ENCODE measurements at regions not wholly inside any gene's neighbourhood (a gene's known extent, or its start where the extent isn't known, plus 50 kb on each side); places are given as distances from the start of the nearest gene placed in this dataset.

DNA sequence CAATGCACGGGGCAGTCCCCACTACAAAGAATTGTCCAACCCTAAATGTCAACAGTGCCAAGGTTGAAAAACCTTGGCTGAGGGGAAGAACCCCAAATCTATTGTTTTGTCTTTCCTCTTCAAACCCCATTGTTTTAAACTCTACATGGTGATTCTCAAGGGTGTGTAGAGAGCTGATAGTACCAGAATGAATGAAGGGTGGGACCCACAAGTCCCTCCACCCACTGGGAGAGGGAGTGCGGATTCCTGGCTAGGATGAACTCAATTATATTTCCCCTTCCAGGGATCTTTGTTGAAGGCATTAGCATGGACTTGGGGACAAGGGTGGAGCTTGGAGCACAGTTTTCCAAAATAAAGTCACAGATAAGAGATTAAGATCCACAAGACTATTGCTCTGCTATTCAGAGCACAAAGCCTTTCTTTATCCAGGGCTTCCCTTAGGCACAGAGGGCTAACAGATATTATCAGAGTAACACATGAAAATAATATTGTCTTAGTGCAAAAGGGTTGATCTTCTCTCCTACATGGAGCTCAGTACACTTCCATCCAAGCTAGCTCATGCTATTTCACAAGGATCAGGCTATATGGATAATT, 755.1 kb upstream of the TBX3 start:
- Histone ChIP-seq H3K9me3 (no peaks in the 10 kb centered on the region), H3K27me3 (replicated peaks in 1 of 2; ENCODE audit: control insufficient read depth in 2 of 2, extremely low read depth in 1 of 2, insufficient read depth in 2 of 2, low read length in 1 of 2) (no peaks in the 10 kb centered on the region), H3K27ac (ENCODE audit: low read length) (no peak overlapping the region), H3K4me3 (ENCODE audit: control insufficient read depth in 1 of 2, extremely low read depth in 1 of 2, low read length in 1 of 2) (no peak overlapping the region), H3K36me3 (ENCODE audit: control insufficient read depth in 2 of 2, extremely low read depth in 1 of 2, insufficient read depth in 1 of 2, low read length in 1 of 2) (no peaks in the 10 kb centered on the region), H3K4me1 (ENCODE audit: control insufficient read depth in 1 of 2, extremely low read depth in 1 of 2, insufficient read depth in 2 of 2, low read length in 2 of 2) (no peaks in the 10 kb centered on the region)
- Mint-ChIP-seq H3K9me3 (peaks cover 0 to 13% (median 2%) of the 10 kb centered on the region in 3 donors), H3K27ac (no peak overlapping the region), H3K27me3 (peaks cover 0 to 4% of the 10 kb centered on the region in 2 donors), H3K4me3 (no peak overlapping the region), H3K36me3 (no peaks in the 10 kb centered on the region), H3K4me1 (no peaks in the 10 kb centered on the region)
- no peak for DNase-seq
- no CpG with 5 or more reads among the region's 2 CpGs for WGBS (ENCODE audit: insufficient coverage)
- ATAC-seq (replicated peaks in 1 of 4): no peak
- ChIA-PET POLR2A (no interaction called here), CTCF (no interaction called here)

DNA sequence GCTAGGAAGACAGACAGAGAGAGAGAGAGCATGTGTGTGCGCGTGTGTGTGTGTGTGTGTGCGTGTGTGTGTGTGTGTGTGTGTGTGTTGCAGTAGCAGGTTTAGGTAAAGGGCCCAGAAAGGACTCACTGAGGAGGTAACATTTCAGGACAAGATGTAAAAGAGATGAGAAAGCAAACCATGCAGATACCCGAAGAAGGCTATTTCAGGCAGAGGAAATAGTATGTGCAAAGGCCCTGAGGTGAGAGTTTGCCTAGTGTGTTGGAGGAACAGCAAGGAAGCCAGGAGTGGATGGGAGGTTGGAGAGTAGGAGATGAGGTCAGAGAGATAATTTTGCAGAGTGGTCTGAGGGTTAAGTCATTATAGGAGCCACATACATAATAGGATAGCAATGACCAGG, 754.3 kb upstream of the TBX3 start:
- Mint-ChIP-seq H3K4me1 (no peaks in the 10 kb centered on the region), H3K9me3 (peaks cover 0 to 13% (median 2%) of the 10 kb centered on the region in 3 donors), H3K4me3 (no peak overlapping the region), H3K27ac (no peak overlapping the region), H3K27me3 (peaks cover 0 to 4% of the 10 kb centered on the region in 2 donors), H3K36me3 (no peaks in the 10 kb centered on the region)
- ATAC-seq (replicated peaks in 1 of 4): no peak
- 65% methylated on average over 4 of the region's 4 CpGs for WGBS (ENCODE audit: insufficient coverage)
- Histone ChIP-seq H3K4me1 (ENCODE audit: control insufficient read depth in 1 of 2, extremely low read depth in 1 of 2, insufficient read depth in 2 of 2, low read length in 2 of 2) (no peaks in the 10 kb centered on the region), H3K9me3 (no peaks in the 10 kb centered on the region), H3K36me3 (ENCODE audit: control insufficient read depth in 2 of 2, extremely low read depth in 1 of 2, insufficient read depth in 1 of 2, low read length in 1 of 2) (no peaks in the 10 kb centered on the region), H3K27me3 (replicated peaks in 1 of 2; ENCODE audit: control insufficient read depth in 2 of 2, extremely low read depth in 1 of 2, insufficient read depth in 2 of 2, low read length in 1 of 2) (no peaks in the 10 kb centered on the region), H3K4me3 (ENCODE audit: control insufficient read depth in 1 of 2, extremely low read depth in 1 of 2, low read length in 1 of 2) (no peak overlapping the region), H3K27ac (ENCODE audit: low read length) (no peak overlapping the region)
- CTCF ChIA-PET: no interaction called here
- POLR2A ChIA-PET: no interaction called here
- DNase-seq: no peak

DNA sequence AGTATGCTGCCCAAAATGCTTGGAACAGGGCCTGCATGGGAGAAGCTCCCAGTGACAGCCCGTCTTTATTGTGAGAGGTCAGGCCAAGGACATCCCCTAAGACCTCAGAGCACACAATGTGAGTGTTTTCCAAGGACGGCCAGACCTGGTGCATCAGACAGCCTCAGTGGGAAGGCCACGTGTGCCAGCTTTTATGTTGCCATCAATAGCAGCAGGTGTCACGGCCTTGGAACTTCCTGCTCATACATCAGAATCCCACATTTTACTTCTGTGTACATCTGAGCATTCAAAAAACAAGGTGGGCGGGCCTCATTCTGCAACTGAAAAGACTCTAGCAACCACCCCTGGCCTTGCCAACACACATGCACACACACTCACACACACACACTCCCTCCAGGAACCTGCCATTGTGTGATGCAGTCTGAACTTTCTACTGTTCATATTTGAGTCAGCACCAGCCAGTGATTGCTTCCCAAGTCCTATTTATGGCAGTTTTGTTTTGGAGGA, 753.1 kb upstream of the TBX3 start:
- Histone ChIP-seq H3K27ac (ENCODE audit: low read length) (no peak overlapping the region), H3K36me3 (ENCODE audit: control insufficient read depth in 2 of 2, extremely low read depth in 1 of 2, insufficient read depth in 1 of 2, low read length in 1 of 2) (no peaks in the 10 kb centered on the region), H3K9me3 (no peaks in the 10 kb centered on the region), H3K27me3 (replicated peaks in 1 of 2; ENCODE audit: control insufficient read depth in 2 of 2, extremely low read depth in 1 of 2, insufficient read depth in 2 of 2, low read length in 1 of 2) (no peaks in the 10 kb centered on the region), H3K4me1 (ENCODE audit: control insufficient read depth in 1 of 2, extremely low read depth in 1 of 2, insufficient read depth in 2 of 2, low read length in 2 of 2) (no peaks in the 10 kb centered on the region), H3K4me3 (ENCODE audit: control insufficient read depth in 1 of 2, extremely low read depth in 1 of 2, low read length in 1 of 2) (no peak overlapping the region)
- DNase-seq: no peak
- Mint-ChIP-seq H3K4me3 (no peak overlapping the region), H3K4me1 (no peaks in the 10 kb centered on the region), H3K27ac (no peak overlapping the region), H3K9me3 (peaks cover 0 to 13% (median 2%) of the 10 kb centered on the region in 3 donors), H3K36me3 (no peaks in the 10 kb centered on the region), H3K27me3 (peaks cover 0 to 4% of the 10 kb centered on the region in 2 donors)
- no peak for ATAC-seq (replicated peaks in 1 of 4)
- POLR2A ChIA-PET: no interaction called here
- WGBS (ENCODE audit: insufficient coverage): 26% methylated on average over 4 of the region's 5 CpGs
- CTCF ChIA-PET: no interaction called here

DNA sequence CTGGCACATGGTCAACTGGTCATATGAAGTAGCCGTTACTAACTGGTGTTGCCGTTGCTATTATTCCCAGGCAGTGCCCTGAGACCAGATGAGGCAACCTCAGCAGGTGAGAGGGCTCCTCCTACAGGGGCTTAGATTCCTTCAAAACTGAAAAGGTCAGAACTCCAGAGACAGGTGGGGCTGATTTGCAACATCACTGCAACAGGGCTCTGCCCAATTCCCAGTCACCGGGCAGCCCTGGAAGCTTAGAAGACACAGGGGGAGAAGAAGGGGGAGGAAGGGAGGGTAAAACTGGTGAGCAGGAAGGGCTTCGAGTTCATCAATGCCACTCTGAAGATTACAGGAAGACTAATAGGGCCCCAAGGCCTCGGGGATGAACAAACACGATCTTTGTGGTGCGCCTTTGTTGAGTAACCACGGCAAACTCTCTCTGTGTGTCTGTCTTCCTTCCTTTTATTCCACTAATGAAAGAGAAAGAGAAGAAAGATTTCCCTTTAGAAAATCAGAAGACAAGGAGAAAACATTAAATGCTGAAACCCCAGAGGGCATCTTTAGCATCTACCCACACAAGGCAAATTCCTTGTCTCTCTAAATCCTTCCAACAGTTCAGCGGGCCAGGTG, 749.1 kb upstream of the TBX3 start:
- H3K4me3 Mint-ChIP-seq: no peak overlapping the region

DNA sequence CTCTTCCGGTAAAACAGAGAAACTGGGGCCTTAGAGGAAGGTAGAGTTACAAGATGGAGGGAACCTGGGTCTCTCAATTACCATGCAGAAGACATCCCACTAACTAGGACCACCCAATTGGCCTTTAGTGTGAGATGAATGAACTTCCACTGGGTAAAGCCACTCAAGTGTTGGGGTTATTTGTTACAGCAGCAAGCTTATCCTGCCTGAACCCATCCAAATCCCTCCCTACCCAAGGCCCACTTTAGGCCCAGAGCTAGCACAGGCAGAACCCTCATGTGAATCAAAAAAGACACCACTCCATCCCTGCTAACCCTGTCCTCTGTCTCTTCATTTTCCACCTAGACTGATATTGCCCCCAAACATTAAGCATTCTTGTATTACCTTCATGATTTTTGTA, 746.7 kb upstream of the TBX3 start:
- peaks cover 0 to 9% (median 0%) of the 10 kb centered on the region in 3 donors for H3K9me3 Mint-ChIP-seq
- no CpG with 5 or more reads among the region's 1 CpG for WGBS (ENCODE audit: insufficient coverage)
- POLR2A ChIA-PET: no interaction called here

More for the DNA sequence above, 749.1 kb upstream of the TBX3 start:
- ChIA-PET POLR2A (no interaction called here), CTCF (no interaction called here)
- Histone ChIP-seq H3K36me3 (ENCODE audit: control insufficient read depth in 2 of 2, extremely low read depth in 1 of 2, insufficient read depth in 1 of 2, low read length in 1 of 2) (no peaks in the 10 kb centered on the region), H3K4me3 (ENCODE audit: control insufficient read depth in 1 of 2, extremely low read depth in 1 of 2, low read length in 1 of 2) (no peak overlapping the region), H3K4me1 (ENCODE audit: control insufficient read depth in 1 of 2, extremely low read depth in 1 of 2, insufficient read depth in 2 of 2, low read length in 2 of 2) (no peaks in the 10 kb centered on the region), H3K27ac (ENCODE audit: low read length) (no peak overlapping the region), H3K9me3 (no peaks in the 10 kb centered on the region), H3K27me3 (replicated peaks in 1 of 2; ENCODE audit: control insufficient read depth in 2 of 2, extremely low read depth in 1 of 2, insufficient read depth in 2 of 2, low read length in 1 of 2) (no peaks in the 10 kb centered on the region)
- Mint-ChIP-seq H3K36me3 (no peaks in the 10 kb centered on the region), H3K27me3 (peaks cover 0 to 4% of the 10 kb centered on the region in 2 donors), H3K27ac (no peak overlapping the region), H3K4me1 (no peaks in the 10 kb centered on the region), H3K9me3 (peaks cover 0 to 12% (median 0%) of the 10 kb centered on the region in 3 donors)
- no peak for ATAC-seq (replicated peaks in 1 of 4)
- no peak for DNase-seq
- WGBS (ENCODE audit: insufficient coverage): 88% methylated on average over 3 of the region's 9 CpGs

DNA sequence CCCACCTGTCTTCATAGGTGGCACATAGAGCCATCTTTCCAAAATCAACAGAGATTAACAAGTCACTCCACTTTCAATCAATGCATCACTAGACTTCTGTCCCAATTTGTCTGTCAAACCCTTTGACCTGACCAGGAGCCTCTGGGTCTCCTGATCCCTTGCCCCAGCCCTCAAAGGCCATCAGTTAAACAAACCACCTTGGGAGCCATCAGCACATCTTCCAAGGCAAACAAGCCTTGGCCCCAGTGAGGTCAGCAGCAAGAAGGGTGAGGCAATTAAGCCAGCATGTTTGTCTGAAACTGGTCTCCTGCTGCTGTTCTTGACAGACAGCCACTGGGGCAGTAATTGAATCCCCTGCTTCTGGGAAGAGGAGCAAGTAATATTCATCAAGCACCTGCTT, 742.8 kb upstream of the TBX3 start:
- no peaks in the 10 kb centered on the region for H3K36me3 ChIP-seq (ENCODE audit: control insufficient read depth in 2 of 2, extremely low read depth in 1 of 2, insufficient read depth in 1 of 2, low read length in 1 of 2)
- no peak overlapping the region for H3K4me3 Mint-ChIP-seq
- no peak overlapping the region for H3K4me3 ChIP-seq (ENCODE audit: control insufficient read depth in 1 of 2, extremely low read depth in 1 of 2, low read length in 1 of 2)
- H3K9me3 Mint-ChIP-seq: peaks cover 0 to 3% (median 0%) of the 10 kb centered on the region in 3 donors
- no peaks in the 10 kb centered on the region for H3K9me3 ChIP-seq
- H3K27ac Mint-ChIP-seq: no peak overlapping the region
- H3K36me3 Mint-ChIP-seq: no peaks in the 10 kb centered on the region
- no peaks in the 10 kb centered on the region for H3K27me3 ChIP-seq (replicated peaks in 1 of 2; ENCODE audit: control insufficient read depth in 2 of 2, extremely low read depth in 1 of 2, insufficient read depth in 2 of 2, low read length in 1 of 2)
- H3K4me1 ChIP-seq (ENCODE audit: control insufficient read depth in 1 of 2, extremely low read depth in 1 of 2, insufficient read depth in 2 of 2, low read length in 2 of 2): no peaks in the 10 kb centered on the region
- no peaks in the 10 kb centered on the region for H3K27me3 Mint-ChIP-seq
- no peak overlapping the region for H3K27ac ChIP-seq (ENCODE audit: low read length)
- POLR2A ChIA-PET: no interaction called here
- no peak for ATAC-seq (replicated peaks in 1 of 4)
- CTCF ChIA-PET: interaction anchor here in 1 of 2 donors (0.8 kb wide), 1 partner anchor 8 kb away, joined by 3 read pairs; no protein-coding TSS in a partner anchor
- DNase-seq: no peak
- no peaks in the 10 kb centered on the region for H3K4me1 Mint-ChIP-seq

More for the DNA sequence above, 746.7 kb upstream of the TBX3 start:
- no peaks in the 10 kb centered on the region for H3K36me3 ChIP-seq (ENCODE audit: control insufficient read depth in 2 of 2, extremely low read depth in 1 of 2, insufficient read depth in 1 of 2, low read length in 1 of 2)
- ATAC-seq (replicated peaks in 1 of 4) (no peak), DNase-seq (no peak)
- CTCF ChIA-PET: no interaction called here
- H3K36me3 Mint-ChIP-seq: no peaks in the 10 kb centered on the region
- H3K4me1 Mint-ChIP-seq: no peaks in the 10 kb centered on the region
- no peaks in the 10 kb centered on the region for H3K4me1 ChIP-seq (ENCODE audit: control insufficient read depth in 1 of 2, extremely low read depth in 1 of 2, insufficient read depth in 2 of 2, low read length in 2 of 2)
- H3K27ac Mint-ChIP-seq: no peak overlapping the region
- no peaks in the 10 kb centered on the region for H3K9me3 ChIP-seq
- H3K27ac ChIP-seq (ENCODE audit: low read length): no peak overlapping the region
- no peak overlapping the region for H3K4me3 ChIP-seq (ENCODE audit: control insufficient read depth in 1 of 2, extremely low read depth in 1 of 2, low read length in 1 of 2)
- no peak overlapping the region for H3K4me3 Mint-ChIP-seq
- H3K27me3 ChIP-seq (replicated peaks in 1 of 2; ENCODE audit: control insufficient read depth in 2 of 2, extremely low read depth in 1 of 2, insufficient read depth in 2 of 2, low read length in 1 of 2): no peaks in the 10 kb centered on the region
- H3K27me3 Mint-ChIP-seq: peaks cover 0 to under 1% of the 10 kb centered on the region in 2 donors
